ENCODE measurements at regions not wholly inside any gene's neighbourhood (a gene's known extent, or its start where the extent isn't known, plus 50 kb on each side); places are given as distances from the start of the nearest gene placed in this dataset.

- DNase-seq = no peak
Observed at GRCh38 chr4:122512430-122512829, 55.9 kb upstream of the IL2 start.

DNA sequence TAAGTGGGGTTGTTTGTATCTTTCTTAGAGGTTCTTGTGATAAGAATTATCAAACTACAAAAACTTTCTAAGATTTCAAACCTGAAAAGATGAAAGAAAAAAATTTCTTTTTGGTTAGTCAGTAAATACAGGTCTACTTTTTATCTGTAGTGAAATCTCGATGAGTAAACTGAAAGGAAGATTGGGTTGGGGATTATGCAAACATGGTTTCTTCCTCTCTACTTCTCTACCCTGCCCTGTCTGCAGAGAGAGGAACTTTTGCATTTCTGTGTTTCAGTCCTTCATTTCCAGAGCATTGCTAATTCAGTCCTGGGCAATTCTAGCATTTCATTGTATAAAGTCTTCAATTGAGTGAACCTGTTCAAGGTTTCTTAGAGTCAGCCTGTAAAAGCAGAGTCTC lies 51.6 kb upstream of the IL2 start:
- no peak for DNase-seq

Data from fibroblast of skin of back (primary cell).